ENCODE measurements at regions not wholly inside any gene's neighbourhood (a gene's known extent, or its start where the extent isn't known, plus 50 kb on each side); places are given as distances from the start of the nearest gene placed in this dataset.
A peak's percentile ranks its signal among the peaks of the same experiment; 100 is the strongest.

GRCh38 chr4:180550106-180550505 is 1693.1 kb upstream of the TENM3 start:
- H3K27me3 Mint-ChIP-seq: no peaks in the 10 kb centered on the region
- H3K4me1 Mint-ChIP-seq (ENCODE audit: low read depth): no peaks in the 10 kb centered on the region
- no peak for DNase-seq (ENCODE audit: low spot score, unreplicated experiment)
- peaks cover 22% of the 10 kb centered on the region for H3K9me3 Mint-ChIP-seq (ENCODE audit: low read depth)
- H3K4me3 Mint-ChIP-seq (ENCODE audit: low read depth): no peak overlapping the region
- H3K27ac Mint-ChIP-seq: no peak overlapping the region
- TF ChIP-seq CTCF (IDR thresholded peaks at IDR 0.05; ENCODE audit: unreplicated experiment): no peak
- peaks cover 4% of the 10 kb centered on the region for H3K36me3 Mint-ChIP-seq (ENCODE audit: insufficient read depth)

GRCh38 chr4:180557348-180557747 is 1685.9 kb upstream of the TENM3 start:
- no peak for DNase-seq (ENCODE audit: low spot score, unreplicated experiment)

GRCh38 chr4:180557950-180558349 is 1685.3 kb upstream of the TENM3 start:
- DNase-seq (ENCODE audit: low spot score, unreplicated experiment): no peak
- Mint-ChIP-seq H3K27me3 (no peaks in the 10 kb centered on the region), H3K9me3 (ENCODE audit: low read depth) (peaks cover 5% of the 10 kb centered on the region), H3K4me1 (ENCODE audit: low read depth) (no peaks in the 10 kb centered on the region), H3K36me3 (ENCODE audit: insufficient read depth) (peaks cover 2% of the 10 kb centered on the region), H3K27ac (no peak overlapping the region), H3K4me3 (ENCODE audit: low read depth) (no peak overlapping the region)
- no peak for TF ChIP-seq CTCF (IDR thresholded peaks at IDR 0.05; ENCODE audit: unreplicated experiment)

More at GRCh38 chr4:180557348-180557747, 1685.9 kb upstream of the TENM3 start:
- TF ChIP-seq CTCF (IDR thresholded peaks at IDR 0.05; ENCODE audit: unreplicated experiment): peak; percentile 30
- no peak overlapping the region for H3K27ac Mint-ChIP-seq
- H3K27me3 Mint-ChIP-seq: no peaks in the 10 kb centered on the region
- peaks cover 2% of the 10 kb centered on the region for H3K36me3 Mint-ChIP-seq (ENCODE audit: insufficient read depth)
- no peaks in the 10 kb centered on the region for H3K4me1 Mint-ChIP-seq (ENCODE audit: low read depth)
- H3K4me3 Mint-ChIP-seq (ENCODE audit: low read depth): no peak overlapping the region
- peaks cover 5% of the 10 kb centered on the region for H3K9me3 Mint-ChIP-seq (ENCODE audit: low read depth)

DNA sequence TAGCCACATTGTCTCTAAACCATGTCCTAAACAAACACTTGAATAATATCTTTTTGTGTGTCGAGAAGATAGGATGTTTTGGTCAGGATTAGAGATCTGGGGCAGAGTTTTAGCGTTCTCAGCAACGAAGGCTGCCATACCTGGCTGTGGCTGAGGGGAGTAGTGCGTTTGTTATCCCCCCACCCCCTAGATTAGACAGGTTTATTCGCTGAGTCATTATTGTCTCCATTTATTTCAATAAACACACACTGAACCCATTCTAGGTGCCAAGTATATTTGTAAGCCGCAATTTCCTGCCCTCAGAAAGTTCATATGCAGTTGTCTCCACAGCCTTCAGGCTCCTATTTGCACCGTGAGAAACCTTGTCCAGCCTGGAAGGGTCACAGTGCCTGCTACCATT is 1684.8 kb upstream of the TENM3 start:
- no peak overlapping the region for H3K27ac Mint-ChIP-seq
- no peaks in the 10 kb centered on the region for H3K27me3 Mint-ChIP-seq
- no peaks in the 10 kb centered on the region for H3K4me1 Mint-ChIP-seq (ENCODE audit: low read depth)
- no peak for DNase-seq (ENCODE audit: low spot score, unreplicated experiment)
- peaks cover 2% of the 10 kb centered on the region for H3K36me3 Mint-ChIP-seq (ENCODE audit: insufficient read depth)
- H3K9me3 Mint-ChIP-seq (ENCODE audit: low read depth): peaks cover 5% of the 10 kb centered on the region
- H3K4me3 Mint-ChIP-seq (ENCODE audit: low read depth): no peak overlapping the region
- TF ChIP-seq CTCF (IDR thresholded peaks at IDR 0.05; ENCODE audit: unreplicated experiment): no peak

GRCh38 chr4:180560896-180561295 is 1682.3 kb upstream of the TENM3 start:
- no peak for TF ChIP-seq CTCF (IDR thresholded peaks at IDR 0.05; ENCODE audit: unreplicated experiment)
- no peaks in the 10 kb centered on the region for H3K9me3 Mint-ChIP-seq (ENCODE audit: low read depth)

More at GRCh38 chr4:180560896-180561295, 1682.3 kb upstream of the TENM3 start:
- H3K4me3 Mint-ChIP-seq (ENCODE audit: low read depth): no peak overlapping the region
- no peak overlapping the region for H3K27ac Mint-ChIP-seq
- no peaks in the 10 kb centered on the region for H3K27me3 Mint-ChIP-seq
- DNase-seq (ENCODE audit: low spot score, unreplicated experiment): no peak
- peaks cover 1% of the 10 kb centered on the region for H3K4me1 Mint-ChIP-seq (ENCODE audit: low read depth)
- H3K36me3 Mint-ChIP-seq (ENCODE audit: insufficient read depth): no peaks in the 10 kb centered on the region
